HCT116 (cell line): ENCODE measurements at regions not wholly inside any gene's neighbourhood (a gene's known extent, or its start where the extent isn't known, plus 50 kb on each side); places are given as distances from the start of the nearest gene placed in this dataset.

Experiments used
- ATAC-seq: fragments of 200-7000 bp; cut with Tn5 transposase; 2 replicates; pipeline ENCODE4 v1.9.1; 2020; ENCODE audit warnings: mild to moderate bottlenecking, moderate library complexity
- BruUV-seq: library from RNA; stranded (reverse); fragments of 400-500 nt; replicated peaks from 2 replicates; lab custom pipeline; 2021; lab: Mats Ljungman, UMichigan
- CTCF ChIA-PET: fragments of 300-600 bp; sonication (Branson Sonifier 250); formaldehyde crosslinking; loops from one replicate; lab custom pipeline; 2021; ENCODE audit warnings: antibody characterized with exemption; lab: Charles Lee
- POLR2A ChIA-PET: fragments of 300-600, 350-600 bp; sonication (Branson Sonifier 250); formaldehyde crosslinking; loops from one replicate; lab custom pipeline; 2021; ENCODE audit warnings: antibody characterized with exemption; lab: Charles Lee
- RAD21 ChIA-PET, 2 experiments: fragments of 300-600 bp; sonication (Branson Sonifier 250); formaldehyde crosslinking; loops; one replicate each; lab custom pipeline; 2023; ENCODE audit warnings: low total read pairs in 2 of 2; ENCODE audit not compliant: uncharacterized antibody in 2 of 2, unreplicated experiment in 2 of 2, low non-redundant PET in 1 of 2; lab: Charles Lee
- DNase-seq: peaks from one replicate; pipeline ENCODE4 v3.0.0-alpha.2; 2010; ENCODE audit warnings: low read depth, low spot score
- H2AFZ ChIP-seq: fragments of 200-600 bp; shearing (Covaris generic), sonication (generic); 2 replicates; pipeline ENCODE4 v1.6.1; 2017; ENCODE audit warnings: low read depth, mixed run types, mixed read lengths, antibody characterized with exemption, low read length; ENCODE audit not compliant: poor library complexity, severe bottlenecking
- H3K27ac ChIP-seq: 2 replicates; pipeline ENCODE4 v1.5.1; 2012; ENCODE audit warnings: low read depth, low read length
- H3K27me3 ChIP-seq: fragments of 200-600 bp; sonication (generic); 2 replicates; pipeline ENCODE4 v1.6.1; 2016; ENCODE audit warnings: mixed run types, low read length, mixed read lengths; ENCODE audit not compliant: insufficient read depth
- H3K36me3 ChIP-seq, 2 experiments: fragments of 200-500 bp in 1 of 2; fragments of 200-600 bp in 1 of 2; sonication (Bioruptor generic) in 1 of 2; sonication (generic) in 1 of 2; 2 replicates each; pipeline versions ENCODE4 v1.5.1 to v1.6.1; 2014 to 2016; ENCODE audit warnings: low read length in 2 of 2, inconsistent platforms in 1 of 2, mixed read lengths in 1 of 2, mixed run types in 1 of 2; ENCODE audit not compliant: insufficient read depth in 2 of 2, control insufficient read depth in 1 of 2
- H3K4me1 ChIP-seq, 2 experiments: fragments of 200-600 bp in 1 of 2; sonication (generic) in 1 of 2; 2 replicates each; pipeline versions ENCODE4 v1.5.1 to v1.6.1; 2012 to 2017; ENCODE audit warnings: low read length in 2 of 2, inconsistent platforms in 1 of 2, mild to moderate bottlenecking in 1 of 2, mixed read lengths in 1 of 2, mixed run types in 1 of 2, moderate library complexity in 1 of 2; ENCODE audit not compliant: insufficient read depth in 2 of 2, control insufficient read depth in 1 of 2
- H3K4me2 ChIP-seq: fragments of 200-600 bp; sonication (generic); 2 replicates; pipeline ENCODE4 v1.6.1; 2017; ENCODE audit warnings: mixed run types, low read length, mixed read lengths
- H3K4me3 ChIP-seq, 2 experiments: fragments of 200-600 bp in 1 of 2; sonication (generic) in 1 of 2; replicated peaks in 1 of 2; 2 replicates each; pipeline ENCODE4 v1.5.1; 2011 to 2016; ENCODE audit warnings: low read length in 2 of 2, control low read depth in 1 of 2, low read depth in 1 of 2, mild to moderate bottlenecking in 1 of 2, mixed read lengths in 1 of 2, mixed run types in 1 of 2
- H3K79me2 ChIP-seq: fragments of 200-600 bp; sonication (generic); 2 replicates; pipeline ENCODE4 v1.6.1; 2017; ENCODE audit warnings: mild to moderate bottlenecking, mixed run types, low read length, moderate library complexity, mixed read lengths; ENCODE audit not compliant: insufficient read depth
- H3K9ac ChIP-seq: fragments of 200-600 bp; sonication (generic); 2 replicates; pipeline ENCODE4 v1.6.1; 2016; ENCODE audit warnings: low read length, mixed read lengths
- H3K9me2 ChIP-seq: fragments of 200-600 bp; sonication (generic), shearing (Covaris generic); 2 replicates; pipeline ENCODE4 v1.6.1; 2017; ENCODE audit warnings: mixed run types, mild to moderate bottlenecking, moderate library complexity; ENCODE audit not compliant: insufficient read depth
- H3K9me3 ChIP-seq, 2 experiments: fragments of 200-500 bp in 1 of 2; fragments of 200-600 bp in 1 of 2; sonication (Bioruptor generic) in 1 of 2; sonication (generic) in 1 of 2; 2 replicates each; pipeline ENCODE4 v1.6.1; 2014 to 2017; ENCODE audit warnings: low read length in 2 of 2, mixed read lengths in 2 of 2, inconsistent platforms in 1 of 2, low read depth in 1 of 2, mild to moderate bottlenecking in 1 of 2, mixed run types in 1 of 2, moderate library complexity in 1 of 2; ENCODE audit not compliant: control insufficient read depth in 1 of 2, insufficient read depth in 1 of 2
- H4K20me1 ChIP-seq: fragments of 200-600 bp; sonication (generic), shearing (Covaris generic); 2 replicates; pipeline ENCODE4 v1.6.1; 2017; ENCODE audit warnings: mixed run types, mild to moderate bottlenecking, moderate library complexity; ENCODE audit not compliant: insufficient read depth
- CBX3 ChIP-seq: IDR thresholded peaks from 2 replicates; pipeline ENCODE4 v1.6.1; 2012; ENCODE audit warnings: low read depth
- CEBPB ChIP-seq: IDR thresholded peaks from 2 replicates; pipeline ENCODE4 v1.6.1; 2012; ENCODE audit warnings: low read depth
- ELF1 ChIP-seq: IDR thresholded peaks from 2 replicates; pipeline ENCODE4 v1.6.1; 2012; ENCODE audit warnings: low read depth, borderline replicate concordance
- EZH2phosphoT487 ChIP-seq: fragments of 200-600 bp; IDR thresholded peaks from 2 replicates; pipeline ENCODE4 v1.6.1; 2018; ENCODE audit warnings: antibody characterized with exemption, borderline replicate concordance
- FOSL1 ChIP-seq: IDR thresholded peaks from 2 replicates; pipeline ENCODE4 v1.6.1; 2012; ENCODE audit warnings: low read depth
- JUND ChIP-seq: IDR thresholded peaks from 2 replicates; pipeline ENCODE4 v1.6.1; 2012
- POLR2AphosphoS5 ChIP-seq: IDR thresholded peaks from 2 replicates; pipeline ENCODE4 v1.6.1; 2011; ENCODE audit warnings: mild to moderate bottlenecking, low read depth, low read length, moderate library complexity
- RAD21 ChIP-seq: IDR thresholded peaks from 2 replicates; pipeline ENCODE4 v1.6.1; 2012; ENCODE audit warnings: low read depth, mild to moderate bottlenecking
- SIN3A ChIP-seq: IDR thresholded peaks from 2 replicates; pipeline ENCODE4 v1.6.1; 2012; ENCODE audit warnings: low read depth
- SP1 ChIP-seq: IDR thresholded peaks from 2 replicates; pipeline ENCODE4 v1.6.1; 2012; ENCODE audit warnings: low read depth
- SRF ChIP-seq: IDR thresholded peaks from 2 replicates; pipeline ENCODE4 v1.6.1; 2012; ENCODE audit warnings: low read depth
- TCF7L2 ChIP-seq: IDR thresholded peaks from 2 replicates; pipeline ENCODE4 v1.7.0; 2011; ENCODE audit warnings: borderline replicate concordance, inconsistent platforms; ENCODE audit not compliant: insufficient read depth, insufficient read length; ENCODE audit errors: extremely low read depth
- YY1 ChIP-seq: IDR thresholded peaks from 2 replicates; pipeline ENCODE4 v1.6.1; 2011; ENCODE audit warnings: low read length, low read depth, moderate library complexity, mild to moderate bottlenecking; ENCODE audit not compliant: insufficient replicate concordance; ENCODE audit errors: extremely low read depth
- ZFX ChIP-seq: fragments of 450-650 bp; IDR thresholded peaks from 2 replicates; pipeline ENCODE4 v1.6.1; 2017
- ZNF274 ChIP-seq: fragments of 200-500 bp; sonication (Bioruptor generic); IDR thresholded peaks from 2 replicates; pipeline ENCODE4 v1.6.1; 2014; ENCODE audit warnings: mild to moderate bottlenecking, low read depth, low read length, inconsistent platforms
- intact Hi-C: fragments of 100-400 bp; cut with micrococcal nuclease; formaldehyde crosslinking; loops from 2 replicates; pipeline ENCODE4 v1.10.0; 2022
- TF ChIP-seq, protein P1 (sequence below), 3 experiments: fragments of 200-600 bp in 1 of 3; sonication (generic) in 1 of 3; IDR thresholded peaks in 2 of 3; conservative IDR thresholded peaks in 1 of 3; 2 replicates each; pipeline ENCODE4 v1.5.1; 2012 to 2017; ENCODE audit warnings: low read depth in 2 of 3, low read length in 2 of 3, antibody characterized with exemption in 1 of 3, borderline replicate concordance in 1 of 3, control low read depth in 1 of 3, mild to moderate bottlenecking in 1 of 3, mixed read lengths in 1 of 3, mixed run types in 1 of 3, moderate library complexity in 1 of 3; ENCODE audit not compliant: insufficient read depth in 1 of 3
- TF ChIP-seq, protein P2 (sequence below): IDR thresholded peaks from 2 replicates; pipeline ENCODE4 v1.6.1; 2011; ENCODE audit warnings: mild to moderate bottlenecking, low read length, moderate library complexity; ENCODE audit not compliant: insufficient replicate concordance; ENCODE audit errors: extremely low read depth
- TF ChIP-seq, protein P3 (sequence below): IDR thresholded peaks from 2 replicates; pipeline ENCODE4 v1.6.1; 2012

DNA sequence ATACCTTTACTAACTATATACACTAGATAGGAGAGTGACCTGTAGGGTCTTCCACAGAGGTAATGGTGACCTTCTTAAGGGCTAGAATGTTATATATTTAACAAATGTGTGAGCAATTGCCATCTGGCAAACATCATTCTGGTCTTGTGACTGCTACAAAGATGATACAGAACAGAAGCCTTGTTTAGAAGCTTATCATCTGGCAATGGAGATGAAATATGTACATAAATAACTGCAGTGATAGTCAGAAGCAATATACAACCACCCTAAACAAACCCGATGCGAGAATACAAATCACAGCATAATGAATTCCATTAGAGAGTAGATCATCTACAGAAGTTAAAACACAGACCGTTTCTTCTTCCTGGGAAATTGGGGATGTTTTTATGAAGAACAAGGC lies 952.7 kb upstream of the SLIT2 start:
- no peak overlapping the region for H3K9ac ChIP-seq
- no TSS peak for BruUV-seq
- no peak overlapping the region for H2AFZ ChIP-seq
- ChIA-PET POLR2A (no interaction called here), RAD21 (no interaction called here), CTCF (no interaction called here)
- ATAC-seq, result no peak
- H4K20me1 ChIP-seq, result no peaks in the 10 kb centered on the region
- intact Hi-C loops, result no loop called here
- no peaks in the 10 kb centered on the region for H3K27me3 ChIP-seq
- no peak overlapping the region for H3K4me2 ChIP-seq
- H3K9me2 ChIP-seq, result no peaks in the 10 kb centered on the region
- no peaks in the 10 kb centered on the region for H3K36me3 ChIP-seq
- no peaks in the 10 kb centered on the region for H3K79me2 ChIP-seq
- H3K9me3 ChIP-seq, result no peaks in the 10 kb centered on the region
- H3K4me1 ChIP-seq, result no peaks in the 10 kb centered on the region
- TF ChIP-seq CEBPB, result no peak
- TF ChIP-seq, protein P1, sequence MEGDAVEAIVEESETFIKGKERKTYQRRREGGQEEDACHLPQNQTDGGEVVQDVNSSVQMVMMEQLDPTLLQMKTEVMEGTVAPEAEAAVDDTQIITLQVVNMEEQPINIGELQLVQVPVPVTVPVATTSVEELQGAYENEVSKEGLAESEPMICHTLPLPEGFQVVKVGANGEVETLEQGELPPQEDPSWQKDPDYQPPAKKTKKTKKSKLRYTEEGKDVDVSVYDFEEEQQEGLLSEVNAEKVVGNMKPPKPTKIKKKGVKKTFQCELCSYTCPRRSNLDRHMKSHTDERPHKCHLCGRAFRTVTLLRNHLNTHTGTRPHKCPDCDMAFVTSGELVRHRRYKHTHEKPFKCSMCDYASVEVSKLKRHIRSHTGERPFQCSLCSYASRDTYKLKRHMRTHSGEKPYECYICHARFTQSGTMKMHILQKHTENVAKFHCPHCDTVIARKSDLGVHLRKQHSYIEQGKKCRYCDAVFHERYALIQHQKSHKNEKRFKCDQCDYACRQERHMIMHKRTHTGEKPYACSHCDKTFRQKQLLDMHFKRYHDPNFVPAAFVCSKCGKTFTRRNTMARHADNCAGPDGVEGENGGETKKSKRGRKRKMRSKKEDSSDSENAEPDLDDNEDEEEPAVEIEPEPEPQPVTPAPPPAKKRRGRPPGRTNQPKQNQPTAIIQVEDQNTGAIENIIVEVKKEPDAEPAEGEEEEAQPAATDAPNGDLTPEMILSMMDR (IDR thresholded peaks at IDR 0.05 in 2 of 3, conservative IDR thresholded peaks at IDR 0.05 in 1 of 3; ENCODE audit: borderline replicate concordance in 1 of 3, insufficient read depth in 1 of 3, low read depth in 2 of 3, low read length in 2 of 3), result no peak
- no peak for TF ChIP-seq CBX3
- no peak for TF ChIP-seq ZNF274
- TF ChIP-seq SIN3A, result no peak
- TF ChIP-seq RAD21, result no peak
- TF ChIP-seq SP1, result no peak
- TF ChIP-seq, all 23 proteins: peak for 0
- Histone ChIP-seq H3K27ac (no peak overlapping the region), H3K4me3 (no peak overlapping the region)
- no peak for DNase-seq

DNA sequence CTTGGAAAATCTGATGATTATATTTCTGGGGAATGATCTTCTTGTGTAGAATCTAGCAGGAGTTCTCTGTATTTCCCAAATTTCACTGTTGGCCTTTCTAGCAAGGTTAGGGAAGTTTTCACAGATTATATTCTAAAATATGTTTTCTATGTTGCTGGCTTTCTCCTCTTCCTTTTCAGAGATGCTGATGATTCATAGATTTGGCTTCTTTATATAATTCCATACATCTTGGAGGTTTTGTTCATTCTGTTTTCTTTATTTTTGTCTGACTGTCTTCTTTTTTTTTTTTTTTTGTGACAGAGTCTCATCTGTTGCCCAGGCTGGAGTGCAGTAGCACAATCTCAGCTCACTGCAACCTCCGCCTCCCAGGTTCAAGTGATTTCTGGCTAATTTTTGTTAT lies 957.9 kb upstream of the SLIT2 start:
- ChIA-PET CTCF (no interaction called here), RAD21 (no interaction called here), POLR2A (no interaction called here)
- H3K27ac ChIP-seq, result no peak overlapping the region
- H3K4me2 ChIP-seq, result no peak overlapping the region
- H3K9ac ChIP-seq, result no peak overlapping the region
- no peaks in the 10 kb centered on the region for H4K20me1 ChIP-seq
- no peak for TF ChIP-seq SRF
- no peak for TF ChIP-seq FOSL1
- TF ChIP-seq ELF1, result no peak
- no peak for TF ChIP-seq JUND
- no peak for TF ChIP-seq SP1
- no peak for TF ChIP-seq ZFX
- no peak for TF ChIP-seq ZNF274
- TF ChIP-seq EZH2phosphoT487, result no peak
- TF ChIP-seq, protein P2, sequence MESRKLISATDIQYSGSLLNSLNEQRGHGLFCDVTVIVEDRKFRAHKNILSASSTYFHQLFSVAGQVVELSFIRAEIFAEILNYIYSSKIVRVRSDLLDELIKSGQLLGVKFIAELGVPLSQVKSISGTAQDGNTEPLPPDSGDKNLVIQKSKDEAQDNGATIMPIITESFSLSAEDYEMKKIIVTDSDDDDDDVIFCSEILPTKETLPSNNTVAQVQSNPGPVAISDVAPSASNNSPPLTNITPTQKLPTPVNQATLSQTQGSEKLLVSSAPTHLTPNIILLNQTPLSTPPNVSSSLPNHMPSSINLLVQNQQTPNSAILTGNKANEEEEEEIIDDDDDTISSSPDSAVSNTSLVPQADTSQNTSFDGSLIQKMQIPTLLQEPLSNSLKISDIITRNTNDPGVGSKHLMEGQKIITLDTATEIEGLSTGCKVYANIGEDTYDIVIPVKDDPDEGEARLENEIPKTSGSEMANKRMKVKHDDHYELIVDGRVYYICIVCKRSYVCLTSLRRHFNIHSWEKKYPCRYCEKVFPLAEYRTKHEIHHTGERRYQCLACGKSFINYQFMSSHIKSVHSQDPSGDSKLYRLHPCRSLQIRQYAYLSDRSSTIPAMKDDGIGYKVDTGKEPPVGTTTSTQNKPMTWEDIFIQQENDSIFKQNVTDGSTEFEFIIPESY, result no peak
- TF ChIP-seq YY1, result no peak
- TF ChIP-seq RAD21, result no peak
- TF ChIP-seq CEBPB, result no peak
- TF ChIP-seq POLR2AphosphoS5, result no peak
- TF ChIP-seq CBX3, result no peak
- TF ChIP-seq, protein P3, sequence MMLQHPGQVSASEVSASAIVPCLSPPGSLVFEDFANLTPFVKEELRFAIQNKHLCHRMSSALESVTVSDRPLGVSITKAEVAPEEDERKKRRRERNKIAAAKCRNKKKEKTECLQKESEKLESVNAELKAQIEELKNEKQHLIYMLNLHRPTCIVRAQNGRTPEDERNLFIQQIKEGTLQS, result no peak
- no peak for TF ChIP-seq TCF7L2
- DNase-seq (no peak), ATAC-seq (no peak)
- H3K36me3 ChIP-seq, result no peaks in the 10 kb centered on the region
- peaks cover 0 to 5% of the 10 kb centered on the region in 2 experiments; a peak in 1 of 4 replicates for H3K9me3 ChIP-seq
- intact Hi-C loops, result no loop called here
- no peaks in the 10 kb centered on the region for H3K27me3 ChIP-seq
- no peaks in the 10 kb centered on the region for H3K79me2 ChIP-seq
- H3K4me3 ChIP-seq, result no peak overlapping the region
- H2AFZ ChIP-seq, result no peak overlapping the region
- no peaks in the 10 kb centered on the region for H3K4me1 ChIP-seq
- no TSS peak for BruUV-seq
- no peaks in the 10 kb centered on the region for H3K9me2 ChIP-seq
